ENCODE measurements at regions not wholly inside any gene's neighbourhood (a gene's known extent, or its start where the extent isn't known, plus 50 kb on each side); places are given as distances from the start of the nearest gene placed in this dataset.
A peak's percentile ranks its signal among the peaks of the same experiment; 100 is the strongest.

GRCh38 chrX:124426288-124427169 lies 80.2 kb downstream of the SH2D1A start:
- DNase-seq (ENCODE audit: low read depth) = no peak
- Histone ChIP-seq H3K36me3 (ENCODE audit: control insufficient read depth, insufficient read depth, low read length) (no peaks in the 10 kb centered on the region), H3K27me3 (ENCODE audit: control insufficient read depth, insufficient read depth, low read length) (no peaks in the 10 kb centered on the region), H3K4me3 (ENCODE audit: low read depth, low read length) (no peak overlapping the region)
- TF ChIP-seq, protein P1, sequence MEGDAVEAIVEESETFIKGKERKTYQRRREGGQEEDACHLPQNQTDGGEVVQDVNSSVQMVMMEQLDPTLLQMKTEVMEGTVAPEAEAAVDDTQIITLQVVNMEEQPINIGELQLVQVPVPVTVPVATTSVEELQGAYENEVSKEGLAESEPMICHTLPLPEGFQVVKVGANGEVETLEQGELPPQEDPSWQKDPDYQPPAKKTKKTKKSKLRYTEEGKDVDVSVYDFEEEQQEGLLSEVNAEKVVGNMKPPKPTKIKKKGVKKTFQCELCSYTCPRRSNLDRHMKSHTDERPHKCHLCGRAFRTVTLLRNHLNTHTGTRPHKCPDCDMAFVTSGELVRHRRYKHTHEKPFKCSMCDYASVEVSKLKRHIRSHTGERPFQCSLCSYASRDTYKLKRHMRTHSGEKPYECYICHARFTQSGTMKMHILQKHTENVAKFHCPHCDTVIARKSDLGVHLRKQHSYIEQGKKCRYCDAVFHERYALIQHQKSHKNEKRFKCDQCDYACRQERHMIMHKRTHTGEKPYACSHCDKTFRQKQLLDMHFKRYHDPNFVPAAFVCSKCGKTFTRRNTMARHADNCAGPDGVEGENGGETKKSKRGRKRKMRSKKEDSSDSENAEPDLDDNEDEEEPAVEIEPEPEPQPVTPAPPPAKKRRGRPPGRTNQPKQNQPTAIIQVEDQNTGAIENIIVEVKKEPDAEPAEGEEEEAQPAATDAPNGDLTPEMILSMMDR (IDR thresholded peaks at IDR 0.05; ENCODE audit: insufficient read depth, low read length, severe bottlenecking) = no peak
- FAIRE-seq = no peak

DNA sequence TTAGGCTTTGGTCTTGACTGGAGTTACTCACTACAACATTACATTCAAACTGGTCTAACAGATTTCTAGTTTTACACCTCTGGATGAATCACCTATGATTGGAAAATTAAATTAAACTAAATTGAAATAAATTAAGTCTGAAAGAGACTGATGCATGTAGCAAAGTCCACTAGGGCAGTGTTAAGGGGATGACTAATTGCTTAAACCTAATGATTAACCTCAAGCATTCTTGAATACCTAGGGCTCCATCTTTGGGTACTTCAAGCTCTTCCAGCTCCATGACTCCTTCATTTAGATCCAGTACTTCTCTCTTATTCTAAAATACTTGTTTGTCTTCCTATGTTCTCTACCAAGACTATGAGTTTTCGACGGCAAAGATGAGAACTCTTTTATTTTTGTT lies 86.8 kb downstream of the SH2D1A start:
- FAIRE-seq = no peak
- TF ChIP-seq, protein P1 (IDR thresholded peaks at IDR 0.05; ENCODE audit: insufficient read depth, low read length, severe bottlenecking) = no peak
- Histone ChIP-seq H3K4me3 (ENCODE audit: low read depth, low read length) (no peak overlapping the region), H3K27me3 (ENCODE audit: control insufficient read depth, insufficient read depth, low read length) (no peaks in the 10 kb centered on the region), H3K36me3 (ENCODE audit: control insufficient read depth, insufficient read depth, low read length) (no peaks in the 10 kb centered on the region)
- DNase-seq (ENCODE audit: low read depth) = peak; percentile 1

DNA sequence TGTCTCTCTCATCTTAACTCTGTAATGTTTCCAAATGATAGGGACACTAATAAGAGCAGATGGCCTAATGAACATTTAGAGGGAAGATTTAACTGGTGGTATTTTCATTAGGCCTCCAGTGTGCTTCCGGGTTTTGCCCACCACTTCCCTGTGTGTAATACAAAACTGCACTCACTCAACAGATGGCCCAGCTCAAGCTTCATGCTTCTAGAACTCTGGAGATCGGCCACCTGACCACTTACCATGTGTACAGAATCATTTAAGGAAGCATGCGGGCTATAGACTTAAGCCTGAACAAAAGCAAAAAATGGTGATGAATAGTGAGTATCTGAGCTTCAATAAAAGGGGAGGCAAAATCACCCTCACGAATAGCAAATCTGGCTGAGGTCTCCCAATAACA lies 89.3 kb downstream of the SH2D1A start:
- TF ChIP-seq, protein P1 (IDR thresholded peaks at IDR 0.05; ENCODE audit: insufficient read depth, low read length, severe bottlenecking) = no peak
- Histone ChIP-seq H3K36me3 (ENCODE audit: control insufficient read depth, insufficient read depth, low read length) (no peaks in the 10 kb centered on the region), H3K4me3 (ENCODE audit: low read depth, low read length) (no peak overlapping the region), H3K27me3 (ENCODE audit: control insufficient read depth, insufficient read depth, low read length) (no peaks in the 10 kb centered on the region)
- DNase-seq (ENCODE audit: low read depth) (no peak), FAIRE-seq (no peak)

DNA sequence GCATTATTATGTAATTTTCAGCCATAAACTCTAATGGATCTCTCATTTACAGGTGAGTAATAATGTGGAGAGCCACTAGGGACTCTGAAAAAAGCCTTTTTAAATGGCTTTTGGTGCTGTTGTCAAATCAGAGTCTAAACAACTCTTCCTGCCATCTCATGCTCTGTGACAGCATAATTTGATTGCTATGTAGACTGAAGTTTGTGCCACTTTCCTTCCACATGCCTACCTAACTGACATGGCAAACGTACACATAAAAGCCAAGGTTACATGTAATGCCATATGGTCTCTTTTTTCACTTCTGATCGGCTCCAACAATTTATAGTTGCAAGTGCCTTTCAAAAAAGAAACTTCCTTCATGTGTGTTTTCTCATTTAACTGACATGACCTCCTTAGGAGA lies 94.3 kb downstream of the SH2D1A start:
- H3K4me3 ChIP-seq (ENCODE audit: low read depth, low read length) = no peak overlapping the region
- FAIRE-seq (no peak), DNase-seq (ENCODE audit: low read depth) (no peak)
- H3K27me3 ChIP-seq (ENCODE audit: control insufficient read depth, insufficient read depth, low read length) = no peaks in the 10 kb centered on the region
- TF ChIP-seq, protein P1 (IDR thresholded peaks at IDR 0.05; ENCODE audit: insufficient read depth, low read length, severe bottlenecking) = no peak
- no peaks in the 10 kb centered on the region for H3K36me3 ChIP-seq (ENCODE audit: control insufficient read depth, insufficient read depth, low read length)

- DNase-seq (ENCODE audit: low read depth) = no peak
- Histone ChIP-seq H3K27me3 (ENCODE audit: control insufficient read depth, insufficient read depth, low read length) (no peaks in the 10 kb centered on the region), H3K4me3 (ENCODE audit: low read depth, low read length) (no peak overlapping the region), H3K36me3 (ENCODE audit: control insufficient read depth, insufficient read depth, low read length) (no peaks in the 10 kb centered on the region)
- TF ChIP-seq, protein P1 (IDR thresholded peaks at IDR 0.05; ENCODE audit: insufficient read depth, low read length, severe bottlenecking) = no peak
- no peak for FAIRE-seq
Measured at GRCh38 chrX:124441971-124442590, 95.7 kb downstream of the SH2D1A start.

Measured in bronchial epithelial cell (primary cell).